ENCODE measurements at regions not wholly inside any gene's neighbourhood (a gene's known extent, or its start where the extent isn't known, plus 50 kb on each side); places are given as distances from the start of the nearest gene placed in this dataset.

- Histone ChIP-seq H2AFZ (ENCODE audit: low read length) (no peak overlapping the region), H3K4me1 (ENCODE audit: insufficient read depth, low read length) (no peaks in the 10 kb centered on the region), H3K79me2 (ENCODE audit: insufficient read depth, low read length) (no peaks in the 10 kb centered on the region), H3K9ac (ENCODE audit: insufficient read depth, low read depth, low read length) (no peak overlapping the region), H3K36me3 (replicated peaks in 1 of 2; ENCODE audit: control insufficient read depth in 1 of 2, insufficient read depth in 2 of 2, low read length in 2 of 2) (peaks cover 39 to 81% of the 10 kb centered on the region in 2 experiments), H3K9me3 (ENCODE audit: low read length) (no peaks in the 10 kb centered on the region), H3K4me2 (ENCODE audit: low read depth, low read length) (no peak overlapping the region), H3K27ac (ENCODE audit: extremely low read length, insufficient read depth, low read length) (no peak overlapping the region), H4K20me1 (ENCODE audit: insufficient read depth, low read length) (no peaks in the 10 kb centered on the region), H3K4me3 (replicated peaks in 1 of 3; ENCODE audit: insufficient read depth in 1 of 3, low read depth in 2 of 3, low read length in 3 of 3) (no peak overlapping the region), H3K27me3 (ENCODE audit: control insufficient read depth in 1 of 2, insufficient read depth in 2 of 2, low read length in 2 of 2) (no peaks in the 10 kb centered on the region)
- no peak for DNase-seq (ENCODE audit: low spot score)
- no peak for TF ChIP-seq ARID5B (CRISPR knock-in tag; IDR thresholded peaks at IDR 0.05)
- TF ChIP-seq DMAP1 (CRISPR knock-in tag; IDR thresholded peaks at IDR 0.05), result no peak
- no peak for TF ChIP-seq KLF12 (CRISPR knock-in tag; IDR thresholded peaks at IDR 0.05; ENCODE audit: borderline replicate concordance)
- no peak for TF ChIP-seq RAD51 (IDR thresholded peaks at IDR 0.05; ENCODE audit: borderline replicate concordance)
- no peak for TF ChIP-seq GPBP1L1 (CRISPR knock-in tag; IDR thresholded peaks at IDR 0.05)
- no peak for TF ChIP-seq HES4 (CRISPR knock-in tag; IDR thresholded peaks at IDR 0.05; ENCODE audit: borderline replicate concordance)
- no peak for TF ChIP-seq BRCA1 (CRISPR knock-in tag; IDR thresholded peaks at IDR 0.05)
- ChIA-PET POLR2A (no interaction called here), CTCF (ENCODE audit: low intra/inter-chr PET ratio, low total read pairs) (no interaction called here)
- BruUV-seq (replicated peaks), result no TSS peak
- intact Hi-C loops (cut with micrococcal nuclease; ENCODE audit: unreplicated experiment), result no loop called here
- WGBS (ENCODE audit: low lambda C conversion rate), result 97% methylated on average over 3 of the region's 3 CpGs
- in situ Hi-C loops (cut with HindIII; ENCODE audit: extremely low pct_ligation_motif_present, low pct_unique_long_range_greater_than_20kb), result no loop called here
- no peak for ATAC-seq
- no peak for FAIRE-seq
Observed at GRCh38 chr6:144471986-144472385, 186.9 kb downstream of the UTRN start.

All from HepG2 (cell line).